Stomach smooth muscle (tissue), 2 donors: ENCODE measurements at regions not wholly inside any gene's neighbourhood (a gene's known extent, or its start where the extent isn't known, plus 50 kb on each side); places are given as distances from the start of the nearest gene placed in this dataset.
"Not testable (repeated sequence)": the region's sequence is repeated elsewhere in the genome, so short reads cannot be mapped to it uniquely, and the experiment has no call there.

Experiments
- H3K27ac ChIP-seq: one replicate; pipeline ENCODE4 v1.7.0; 2013; ENCODE audit warnings: mild to moderate bottlenecking, low read length, inconsistent platforms
- H3K27me3 ChIP-seq, 2 donors: one replicate each; pipeline ENCODE4 v1.7.0; 2013; ENCODE audit warnings: low read length in 2 of 2; ENCODE audit not compliant: insufficient read depth in 2 of 2, control insufficient read depth in 1 of 2
- H3K36me3 ChIP-seq, 2 donors: one replicate each; pipeline ENCODE4 v1.7.0; 2013; ENCODE audit warnings: low read length in 2 of 2; ENCODE audit not compliant: control insufficient read depth in 2 of 2, insufficient read depth in 2 of 2
- H3K4me1 ChIP-seq: one replicate; pipeline ENCODE4 v1.7.0; 2013; ENCODE audit warnings: low read length; ENCODE audit not compliant: control insufficient read depth, insufficient read depth
- H3K4me3 ChIP-seq, 2 donors: one replicate each; pipeline ENCODE4 v1.7.0; 2013; ENCODE audit warnings: low read length in 2 of 2
- H3K9ac ChIP-seq, 2 donors: one replicate each; pipeline ENCODE4 v1.7.0; 2013; ENCODE audit warnings: low read length in 2 of 2, mild to moderate bottlenecking in 1 of 2
- H3K9me3 ChIP-seq, 2 donors: one replicate each; pipeline ENCODE4 v1.7.0; 2013; ENCODE audit warnings: low read length in 2 of 2; ENCODE audit not compliant: control insufficient read depth in 2 of 2
- donor health status: healthy.
- donor health status: Pancreatic carcinoma.

- H3K9me3 ChIP-seq = no peaks in the 10 kb centered on the region
- no peaks in the 10 kb centered on the region for H3K27me3 ChIP-seq
- no peak overlapping the region for H3K4me3 ChIP-seq
- no peak overlapping the region for H3K9ac ChIP-seq
- no peaks in the 10 kb centered on the region for H3K36me3 ChIP-seq
- no peak overlapping the region for H3K27ac ChIP-seq
- no peaks in the 10 kb centered on the region for H3K4me1 ChIP-seq
These were observed 91.6 kb downstream of the FZD1 start for GRCh38 chr7:91355695-91356435.

GRCh38 chr7:91356915-91357314 lies 92.7 kb downstream of the FZD1 start:
- H3K27ac ChIP-seq = no peak overlapping the region
- no peaks in the 10 kb centered on the region for H3K4me1 ChIP-seq
- H3K4me3 ChIP-seq = no peak overlapping the region
- no peaks in the 10 kb centered on the region for H3K9me3 ChIP-seq
- H3K27me3 ChIP-seq = no peaks in the 10 kb centered on the region
- no peaks in the 10 kb centered on the region for H3K36me3 ChIP-seq
- no peak overlapping the region for H3K9ac ChIP-seq

GRCh38 chr7:91357379-91357778 lies 93.1 kb downstream of the FZD1 start:
- no peaks in the 10 kb centered on the region for H3K9me3 ChIP-seq
- H3K27ac ChIP-seq = no peak overlapping the region
- no peaks in the 10 kb centered on the region for H3K4me1 ChIP-seq
- no peak overlapping the region for H3K4me3 ChIP-seq
- no peaks in the 10 kb centered on the region for H3K36me3 ChIP-seq
- no peaks in the 10 kb centered on the region for H3K27me3 ChIP-seq
- H3K9ac ChIP-seq = no peak overlapping the region

GRCh38 chr7:91357901-91358300 lies 93.7 kb downstream of the FZD1 start:
- Histone ChIP-seq H3K9ac (no peak overlapping the region), H3K4me1 (no peaks in the 10 kb centered on the region), H3K27ac (no peak overlapping the region), H3K36me3 (no peaks in the 10 kb centered on the region), H3K4me3 (no peak overlapping the region), H3K27me3 (no peaks in the 10 kb centered on the region), H3K9me3 (no peaks in the 10 kb centered on the region)

- Histone ChIP-seq H3K36me3 (no peaks in the 10 kb centered on the region), H3K27ac (no peak overlapping the region), H3K4me3 (no peak overlapping the region), H3K9me3 (no peaks in the 10 kb centered on the region), H3K27me3 (no peaks in the 10 kb centered on the region), H3K4me1 (no peaks in the 10 kb centered on the region), H3K9ac (no peak overlapping the region)
These were observed 94.1 kb downstream of the FZD1 start for GRCh38 chr7:91358303-91358702.

- H3K27ac ChIP-seq, H3K27me3 ChIP-seq, H3K4me3 ChIP-seq, H3K9ac ChIP-seq, H3K36me3 ChIP-seq, H3K4me1 ChIP-seq, H3K9me3 ChIP-seq: not testable (repeated sequence)
These were observed 100.9 kb downstream of the FZD1 start for GRCh38 chr7:91365097-91365496.

- Histone ChIP-seq H3K4me1 (no peaks in the 10 kb centered on the region), H3K9me3 (no peaks in the 10 kb centered on the region), H3K27ac (no peak overlapping the region), H3K27me3 (no peaks in the 10 kb centered on the region), H3K36me3 (no peaks in the 10 kb centered on the region), H3K4me3 (no peak overlapping the region), H3K9ac (no peak overlapping the region)
These were observed 101.9 kb downstream of the FZD1 start for GRCh38 chr7:91366091-91366490.

- no peaks in the 10 kb centered on the region for H3K36me3 ChIP-seq
- no peak overlapping the region for H3K4me3 ChIP-seq
- no peak overlapping the region for H3K9ac ChIP-seq
- no peaks in the 10 kb centered on the region for H3K9me3 ChIP-seq
- H3K4me1 ChIP-seq = no peaks in the 10 kb centered on the region
- H3K27ac ChIP-seq = no peak overlapping the region
- no peaks in the 10 kb centered on the region for H3K27me3 ChIP-seq
These were observed 103.8 kb downstream of the FZD1 start for GRCh38 chr7:91367812-91368578.

- Histone ChIP-seq H3K9ac (no peak overlapping the region), H3K36me3 (no peaks in the 10 kb centered on the region), H3K4me1 (no peaks in the 10 kb centered on the region), H3K27ac (no peak overlapping the region), H3K4me3 (no peak overlapping the region), H3K9me3 (no peaks in the 10 kb centered on the region), H3K27me3 (no peaks in the 10 kb centered on the region)
These were observed 108.1 kb downstream of the FZD1 start for GRCh38 chr7:91372323-91372722.

- Histone ChIP-seq H3K4me1 (no peaks in the 10 kb centered on the region), H3K27me3 (no peaks in the 10 kb centered on the region), H3K9ac (no peak overlapping the region), H3K27ac (no peak overlapping the region), H3K36me3 (no peaks in the 10 kb centered on the region), H3K4me3 (no peak overlapping the region), H3K9me3 (no peaks in the 10 kb centered on the region)
These were observed 109.0 kb downstream of the FZD1 start for GRCh38 chr7:91373111-91373800.
